ENCODE measurements at regions not wholly inside any gene's neighbourhood (a gene's known extent, or its start where the extent isn't known, plus 50 kb on each side); places are given as distances from the start of the nearest gene placed in this dataset.

- FAIRE-seq (no peak), DNase-seq (ENCODE audit: insufficient read length, low spot score) (no peak)
- TF ChIP-seq CTCF (IDR thresholded peaks at IDR 0.05; ENCODE audit: insufficient read depth, missing control alignments): no peak
Observed at GRCh38 chr14:98393527-98393926, 878.5 kb downstream of the BCL11B start.

GRCh38 chr14:98404811-98405210 lies 867.2 kb downstream of the BCL11B start:
- DNase-seq (ENCODE audit: insufficient read length, low spot score) (no peak), FAIRE-seq (no peak)
- TF ChIP-seq CTCF (IDR thresholded peaks at IDR 0.05; ENCODE audit: insufficient read depth, missing control alignments): no peak

GRCh38 chr14:98408024-98408555 lies 863.9 kb downstream of the BCL11B start:
- FAIRE-seq: no peak

GRCh38 chr14:98408713-98409112 lies 863.3 kb downstream of the BCL11B start:
- no peak for TF ChIP-seq CTCF (IDR thresholded peaks at IDR 0.05; ENCODE audit: insufficient read depth, missing control alignments)
- FAIRE-seq: no peak
- no peak for DNase-seq (ENCODE audit: insufficient read length, low spot score)

More at GRCh38 chr14:98408024-98408555, 863.9 kb downstream of the BCL11B start:
- TF ChIP-seq CTCF (IDR thresholded peaks at IDR 0.05; ENCODE audit: insufficient read depth, missing control alignments): no peak
- DNase-seq (ENCODE audit: insufficient read length, low spot score): no peak

- FAIRE-seq (no peak), DNase-seq (ENCODE audit: insufficient read length, low spot score) (no peak)
- TF ChIP-seq CTCF (IDR thresholded peaks at IDR 0.05; ENCODE audit: insufficient read depth, missing control alignments): no peak
Observed at GRCh38 chr14:98411154-98411553, 860.8 kb downstream of the BCL11B start.

- DNase-seq (ENCODE audit: insufficient read length, low spot score) (no peak), FAIRE-seq (no peak)
- no peak for TF ChIP-seq CTCF (IDR thresholded peaks at IDR 0.05; ENCODE audit: insufficient read depth, missing control alignments)
Observed at GRCh38 chr14:98412431-98412830, 859.6 kb downstream of the BCL11B start.

- no peak for FAIRE-seq
- no peak for TF ChIP-seq CTCF (IDR thresholded peaks at IDR 0.05; ENCODE audit: insufficient read depth, missing control alignments)
- DNase-seq (ENCODE audit: insufficient read length, low spot score): no peak
Observed at GRCh38 chr14:98415766-98416165, 856.2 kb downstream of the BCL11B start.
